K562 (cell line): ENCODE measurements at regions not wholly inside any gene's neighbourhood (a gene's known extent, or its start where the extent isn't known, plus 50 kb on each side); places are given as distances from the start of the nearest gene placed in this dataset.

Source experiments
- ESRRA ChIP-seq: fragments of 450-650 bp; IDR thresholded peaks from 2 replicates; pipeline ENCODE4 v1.6.1; 2014; ENCODE audit warnings: low read depth, mild to moderate bottlenecking, moderate library complexity, borderline replicate concordance
- ETV6 ChIP-seq, 3 experiments: fragments of 150-350 bp in 1 of 3; sonication (generic) in 1 of 3; formaldehyde crosslinking in 1 of 3; IDR thresholded peaks; 2 replicates each; pipeline versions ENCODE4 v1.6.1 to v1.8.0; 2014 to 2022; ENCODE audit warnings: borderline replicate concordance in 2 of 3, low read depth in 2 of 3, antibody characterized with exemption in 1 of 3, low read length in 1 of 3, mild to moderate bottlenecking in 1 of 3, missing genetic modification reagents in 1 of 3
- EZH2 ChIP-seq: IDR thresholded peaks from 2 replicates; pipeline ENCODE4 v1.6.1; 2012; ENCODE audit warnings: low read depth, mild to moderate bottlenecking, inconsistent platforms, low read length, borderline replicate concordance
- GABPA ChIP-seq: fragments of 200-800 bp; sonication (Bioruptor generic); conservative IDR thresholded peaks from 2 replicates; pipeline ENCODE4 v1.6.1; 2016; ENCODE audit warnings: low read depth, missing genetic modification characterization, missing compliant biosample characterization
- GATA2 ChIP-seq: sonication (generic); formaldehyde crosslinking; IDR thresholded peaks from 2 replicates; pipeline ENCODE4 v1.4.0; 2020; ENCODE audit warnings: mild to moderate bottlenecking, missing genetic modification reagents
- NCOA4 ChIP-seq: fragments of 450-650 bp; IDR thresholded peaks from 2 replicates; pipeline ENCODE4 v1.6.1; 2018; ENCODE audit warnings: mild to moderate bottlenecking; ENCODE audit not compliant: partially characterized antibody
- NFIC ChIP-seq: fragments of 450-650 bp; IDR thresholded peaks from 2 replicates; pipeline ENCODE4 v1.6.1; 2017; ENCODE audit warnings: mild to moderate bottlenecking, inconsistent platforms
- RCOR1 ChIP-seq, 2 experiments: IDR thresholded peaks; 2 replicates each; pipeline ENCODE4 v1.6.1; 2012; ENCODE audit warnings: low read depth in 2 of 2, low read length in 2 of 2, borderline replicate concordance in 1 of 2, improper control_type of control experiment in 1 of 2
- SIX5 ChIP-seq, 2 experiments: IDR thresholded peaks; 2 replicates each; pipeline ENCODE4 v1.6.1; 2011; ENCODE audit warnings: low read length in 2 of 2, borderline replicate concordance in 1 of 2, low read depth in 1 of 2, mild to moderate bottlenecking in 1 of 2, moderate library complexity in 1 of 2; ENCODE audit not compliant: insufficient read depth in 1 of 2
- SP1 ChIP-seq: sonication (generic); formaldehyde crosslinking; IDR thresholded peaks from 2 replicates; pipeline ENCODE4 v1.8.1; 2022; ENCODE audit warnings: mild to moderate bottlenecking, missing genetic modification reagents
- ZNF121 ChIP-seq: sonication (generic); formaldehyde crosslinking; conservative IDR thresholded peaks from 2 replicates; pipeline ENCODE4 v1.8.0; 2022; ENCODE audit warnings: missing genetic modification reagents
- TF ChIP-seq, protein P1 (sequence below): fragments of 250-450 bp; sonication (Bioruptor Pico); IDR thresholded peaks from 2 replicates; pipeline ENCODE4 v1.5.0; 2021
- TF ChIP-seq, protein P2 (sequence below), 3 experiments: IDR thresholded peaks in 2 of 3; conservative IDR thresholded peaks in 1 of 3; 2 replicates each; pipeline ENCODE4 v1.5.1; 2011 to 2012; ENCODE audit warnings: low read length in 3 of 3, mild to moderate bottlenecking in 3 of 3, control low read depth in 2 of 3, improper control_type of control experiment in 1 of 3, inconsistent platforms in 1 of 3, low read depth in 1 of 3, mixed read lengths in 1 of 3, moderate library complexity in 1 of 3; ENCODE audit not compliant: insufficient read depth in 2 of 3

DNA sequence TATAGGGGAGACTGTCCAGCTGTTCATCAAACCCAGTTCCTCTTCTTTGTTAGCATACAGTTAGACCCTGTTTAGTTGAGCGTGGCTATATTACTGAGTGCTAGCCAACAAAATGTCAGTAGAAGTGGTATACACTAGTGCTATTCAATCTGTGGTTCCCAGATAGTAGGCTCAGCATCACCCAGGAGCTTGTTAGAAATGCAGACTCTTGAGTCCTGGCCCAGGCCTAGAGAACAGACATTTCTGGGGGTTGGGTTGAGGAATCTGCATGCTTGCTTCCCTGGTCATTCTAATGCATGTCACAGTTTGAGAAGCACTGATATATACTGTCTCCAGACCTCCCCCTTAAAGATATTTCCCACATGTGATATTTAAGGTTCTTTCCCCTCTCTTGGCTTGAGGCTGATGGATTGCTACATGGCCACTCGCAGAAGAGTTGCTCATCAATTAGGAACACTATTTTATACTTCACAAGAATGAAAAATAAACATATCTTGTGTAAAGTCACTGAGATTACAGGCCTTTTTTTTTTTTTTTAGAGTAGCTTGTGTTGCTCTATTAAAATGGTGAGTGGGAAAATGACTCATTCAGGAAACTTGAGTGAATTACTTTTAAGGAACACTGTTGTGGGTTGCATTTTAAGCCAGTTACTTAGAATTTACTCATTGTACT, 289.0 kb downstream of the STIM2 start:
- TF ChIP-seq ESRRA, result no peak
- TF ChIP-seq ZNF121, result no peak
- no peak for TF ChIP-seq NCOA4
- TF ChIP-seq ETV6 (IDR thresholded peaks at IDR 0.05; ENCODE audit: borderline replicate concordance in 1 of 2, low read depth in 2 of 2, low read length in 1 of 2), result no peak
- TF ChIP-seq ETV6 (CRISPR knock-in tag; IDR thresholded peaks at IDR 0.05; ENCODE audit: borderline replicate concordance), result no peak
- no peak for TF ChIP-seq EZH2
- no peak for TF ChIP-seq SIX5 (IDR thresholded peaks at IDR 0.05; ENCODE audit: borderline replicate concordance in 1 of 2, insufficient read depth in 1 of 2, low read depth in 1 of 2, low read length in 2 of 2)
- TF ChIP-seq GATA2 (CRISPR knock-in tag), result no peak
- TF ChIP-seq, protein P1, sequence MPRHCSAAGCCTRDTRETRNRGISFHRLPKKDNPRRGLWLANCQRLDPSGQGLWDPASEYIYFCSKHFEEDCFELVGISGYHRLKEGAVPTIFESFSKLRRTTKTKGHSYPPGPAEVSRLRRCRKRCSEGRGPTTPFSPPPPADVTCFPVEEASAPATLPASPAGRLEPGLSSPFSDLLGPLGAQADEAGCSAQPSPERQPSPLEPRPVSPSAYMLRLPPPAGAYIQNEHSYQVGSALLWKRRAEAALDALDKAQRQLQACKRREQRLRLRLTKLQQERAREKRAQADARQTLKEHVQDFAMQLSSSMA, result no peak
- TF ChIP-seq NFIC, result no peak
- TF ChIP-seq GABPA, result no peak
- TF ChIP-seq SP1 (CRISPR knock-in tag), result no peak
- no peak for TF ChIP-seq RCOR1 (IDR thresholded peaks at IDR 0.05; ENCODE audit: borderline replicate concordance in 1 of 2, low read depth in 2 of 2, low read length in 2 of 2)
- TF ChIP-seq, protein P2, sequence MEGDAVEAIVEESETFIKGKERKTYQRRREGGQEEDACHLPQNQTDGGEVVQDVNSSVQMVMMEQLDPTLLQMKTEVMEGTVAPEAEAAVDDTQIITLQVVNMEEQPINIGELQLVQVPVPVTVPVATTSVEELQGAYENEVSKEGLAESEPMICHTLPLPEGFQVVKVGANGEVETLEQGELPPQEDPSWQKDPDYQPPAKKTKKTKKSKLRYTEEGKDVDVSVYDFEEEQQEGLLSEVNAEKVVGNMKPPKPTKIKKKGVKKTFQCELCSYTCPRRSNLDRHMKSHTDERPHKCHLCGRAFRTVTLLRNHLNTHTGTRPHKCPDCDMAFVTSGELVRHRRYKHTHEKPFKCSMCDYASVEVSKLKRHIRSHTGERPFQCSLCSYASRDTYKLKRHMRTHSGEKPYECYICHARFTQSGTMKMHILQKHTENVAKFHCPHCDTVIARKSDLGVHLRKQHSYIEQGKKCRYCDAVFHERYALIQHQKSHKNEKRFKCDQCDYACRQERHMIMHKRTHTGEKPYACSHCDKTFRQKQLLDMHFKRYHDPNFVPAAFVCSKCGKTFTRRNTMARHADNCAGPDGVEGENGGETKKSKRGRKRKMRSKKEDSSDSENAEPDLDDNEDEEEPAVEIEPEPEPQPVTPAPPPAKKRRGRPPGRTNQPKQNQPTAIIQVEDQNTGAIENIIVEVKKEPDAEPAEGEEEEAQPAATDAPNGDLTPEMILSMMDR (IDR thresholded peaks at IDR 0.05 in 2 of 3, conservative IDR thresholded peaks at IDR 0.05 in 1 of 3; ENCODE audit: insufficient read depth in 2 of 3, low read depth in 1 of 3, low read length in 3 of 3), result no peak
